PFSK-1 (cell line): ENCODE measurements at regions not wholly inside any gene's neighbourhood (a gene's known extent, or its start where the extent isn't known, plus 50 kb on each side); places are given as distances from the start of the nearest gene placed in this dataset.

Experiments
- FOXP2 ChIP-seq: optimal IDR thresholded peaks from 2 replicates; pipeline ENCODE3; 2011; ENCODE audit warnings: borderline replicate concordance, control low read depth, inconsistent platforms; ENCODE audit not compliant: insufficient read depth; ENCODE audit errors: extremely low read length, extremely low read depth
- POLR2AphosphoS5 ChIP-seq: IDR thresholded peaks from 2 replicates; pipeline ENCODE4 v1.6.1; 2012; ENCODE audit warnings: low read depth, mild to moderate bottlenecking, control low read depth, low read length, moderate library complexity
- REST ChIP-seq, 2 experiments: IDR thresholded peaks; 2 replicates each; pipeline versions ENCODE4 v1.6.1 to v1.8.0; 2011 to 2012; ENCODE audit warnings: low read depth in 2 of 2, low read length in 2 of 2, control low read depth in 1 of 2, inconsistent platforms in 1 of 2, mild to moderate bottlenecking in 1 of 2, moderate library complexity in 1 of 2; ENCODE audit not compliant: insufficient read depth in 1 of 2
- SIN3A ChIP-seq: IDR thresholded peaks from 2 replicates; pipeline ENCODE4 v1.6.1; 2012; ENCODE audit warnings: mild to moderate bottlenecking, low read length, moderate library complexity, borderline replicate concordance; ENCODE audit not compliant: insufficient read depth
- TAF1 ChIP-seq: IDR thresholded peaks from 2 replicates; pipeline ENCODE4 v1.6.1; 2012; ENCODE audit warnings: low read length, control low read depth, borderline replicate concordance; ENCODE audit not compliant: insufficient read depth

GRCh38 chr4:23085249-23085568 lies 392.5 kb downstream of the GBA3 start:
- TF ChIP-seq REST (IDR thresholded peaks at IDR 0.05; ENCODE audit: insufficient read depth in 1 of 2, low read depth in 2 of 2, low read length in 2 of 2), result no peak

- TF ChIP-seq REST (IDR thresholded peaks at IDR 0.05; ENCODE audit: insufficient read depth in 1 of 2, low read depth in 2 of 2, low read length in 2 of 2) (no peak), TAF1 (no peak), FOXP2 (no peak), POLR2AphosphoS5 (no peak), SIN3A (no peak)
These were observed 392.0 kb downstream of the GBA3 start for GRCh38 chr4:23084559-23085248.

- TF ChIP-seq POLR2AphosphoS5 (no peak), REST (IDR thresholded peaks at IDR 0.05; ENCODE audit: insufficient read depth in 1 of 2, low read depth in 2 of 2, low read length in 2 of 2) (no peak), TAF1 (no peak), SIN3A (no peak), FOXP2 (no peak)
These were observed 390.7 kb downstream of the GBA3 start for GRCh38 chr4:23083391-23083790.

- no peak for TF ChIP-seq POLR2AphosphoS5
- TF ChIP-seq SIN3A, result no peak
- TF ChIP-seq FOXP2, result no peak
- no peak for TF ChIP-seq TAF1
- no peak for TF ChIP-seq REST (IDR thresholded peaks at IDR 0.05; ENCODE audit: insufficient read depth in 1 of 2, low read depth in 2 of 2, low read length in 2 of 2)
These were observed 378.3 kb downstream of the GBA3 start for GRCh38 chr4:23070848-23071570.

- no peak for TF ChIP-seq REST (IDR thresholded peaks at IDR 0.05; ENCODE audit: insufficient read depth in 1 of 2, low read depth in 2 of 2, low read length in 2 of 2)
- no peak for TF ChIP-seq SIN3A
- TF ChIP-seq TAF1, result no peak
- TF ChIP-seq POLR2AphosphoS5, result no peak
- TF ChIP-seq FOXP2, result no peak
These were observed 376.0 kb downstream of the GBA3 start for GRCh38 chr4:23068756-23069155.
